ENCODE measurements at regions not wholly inside any gene's neighbourhood (a gene's known extent, or its start where the extent isn't known, plus 50 kb on each side); places are given as distances from the start of the nearest gene placed in this dataset.
A peak's percentile ranks its signal among the peaks of the same experiment; 100 is the strongest.

GRCh38 chr20:52539891-52540290 is 348.3 kb upstream of the ZFP64 start:
- Histone ChIP-seq H3K27ac (no peak overlapping the region), H3K9me3 (ENCODE audit: insufficient read depth, low read depth) (no peaks in the 10 kb centered on the region), H3K79me2 (ENCODE audit: low read depth) (no peaks in the 10 kb centered on the region), H3K4me3 (no peak overlapping the region), H3K36me3 (ENCODE audit: low read depth) (no peaks in the 10 kb centered on the region), H3F3A (ENCODE audit: insufficient read depth, low read depth) (no peaks in the 10 kb centered on the region), H3K4me1 (replicated peaks; ENCODE audit: insufficient read depth) (no peaks in the 10 kb centered on the region), H3K4me2 (no peak overlapping the region), H3K27me3 (ENCODE audit: insufficient read depth, low read depth) (no peaks in the 10 kb centered on the region), H2AFZ (no peak overlapping the region), H3K9me2 (ENCODE audit: insufficient read depth) (no peaks in the 10 kb centered on the region), H4K20me1 (ENCODE audit: insufficient read depth) (no peaks in the 10 kb centered on the region)
- DNase-seq = no peak
- TF ChIP-seq CTCF (conservative IDR thresholded peaks at IDR 0.05) (peak; percentile 40; the same call in 1 of the 2 replicates), EZH2 (IDR thresholded peaks at IDR 0.05; ENCODE audit: low read depth) (no peak)
- no TSS peak for BruUV-seq (replicated peaks)
- ChIA-PET CTCF (no interaction called here), POLR2A (ENCODE audit: unreplicated experiment) (no interaction called here)
- intact Hi-C loops (cut with micrococcal nuclease; ENCODE audit: unreplicated experiment) = no loop called here

GRCh38 chr20:52536841-52537400 is 345.3 kb upstream of the ZFP64 start:
- Histone ChIP-seq H3K4me3 (no peak overlapping the region), H4K20me1 (ENCODE audit: insufficient read depth) (no peaks in the 10 kb centered on the region), H3K4me1 (replicated peaks; ENCODE audit: insufficient read depth) (no peaks in the 10 kb centered on the region), H3K4me2 (no peak overlapping the region), H2AFZ (no peak overlapping the region), H3K27ac (no peak overlapping the region), H3K79me2 (ENCODE audit: low read depth) (no peaks in the 10 kb centered on the region), H3K36me3 (ENCODE audit: low read depth) (no peaks in the 10 kb centered on the region), H3K27me3 (ENCODE audit: insufficient read depth, low read depth) (no peaks in the 10 kb centered on the region), H3K9me2 (ENCODE audit: insufficient read depth) (no peaks in the 10 kb centered on the region), H3K9me3 (ENCODE audit: insufficient read depth, low read depth) (no peaks in the 10 kb centered on the region), H3F3A (ENCODE audit: insufficient read depth, low read depth) (no peaks in the 10 kb centered on the region)
- intact Hi-C loops (cut with micrococcal nuclease; ENCODE audit: unreplicated experiment) = no loop called here
- POLR2A ChIA-PET (ENCODE audit: unreplicated experiment) = no interaction called here
- DNase-seq = no peak
- TF ChIP-seq CTCF (conservative IDR thresholded peaks at IDR 0.05) = no peak
- no peak for TF ChIP-seq EZH2 (IDR thresholded peaks at IDR 0.05; ENCODE audit: low read depth)
- CTCF ChIA-PET = no interaction called here
- BruUV-seq (replicated peaks) = no TSS peak

GRCh38 chr20:52536040-52536439 is 344.5 kb upstream of the ZFP64 start:
- Histone ChIP-seq H3K36me3 (ENCODE audit: low read depth) (no peaks in the 10 kb centered on the region), H3F3A (ENCODE audit: insufficient read depth, low read depth) (no peaks in the 10 kb centered on the region), H3K4me1 (replicated peaks; ENCODE audit: insufficient read depth) (no peaks in the 10 kb centered on the region), H3K9me3 (ENCODE audit: insufficient read depth, low read depth) (no peaks in the 10 kb centered on the region), H3K79me2 (ENCODE audit: low read depth) (no peaks in the 10 kb centered on the region), H3K27me3 (ENCODE audit: insufficient read depth, low read depth) (no peaks in the 10 kb centered on the region), H3K9me2 (ENCODE audit: insufficient read depth) (no peaks in the 10 kb centered on the region), H2AFZ (no peak overlapping the region), H4K20me1 (ENCODE audit: insufficient read depth) (no peaks in the 10 kb centered on the region), H3K27ac (no peak overlapping the region), H3K4me3 (no peak overlapping the region), H3K4me2 (no peak overlapping the region)
- no peak for TF ChIP-seq EZH2 (IDR thresholded peaks at IDR 0.05; ENCODE audit: low read depth)
- no peak for TF ChIP-seq CTCF (conservative IDR thresholded peaks at IDR 0.05)
- no peak for DNase-seq
- no TSS peak for BruUV-seq (replicated peaks)
- intact Hi-C loops (cut with micrococcal nuclease; ENCODE audit: unreplicated experiment) = no loop called here
- ChIA-PET CTCF (no interaction called here), POLR2A (ENCODE audit: unreplicated experiment) (no interaction called here)

All from PC-9 (cell line).